ENCODE measurements at regions not wholly inside any gene's neighbourhood (a gene's known extent, or its start where the extent isn't known, plus 50 kb on each side); places are given as distances from the start of the nearest gene placed in this dataset.

- Histone ChIP-seq H3K27ac (ENCODE audit: low read depth, low read length, poor library complexity, severe bottlenecking) (no peak overlapping the region), H3K4me3 (ENCODE audit: low read depth, low read length, poor library complexity, severe bottlenecking) (no peak overlapping the region), H3K27me3 (ENCODE audit: insufficient read depth, low read length) (no peaks in the 10 kb centered on the region), H3F3A (ENCODE audit: insufficient read depth, low read length) (no peaks in the 10 kb centered on the region), H3K79me2 (ENCODE audit: insufficient read depth, low read length) (no peaks in the 10 kb centered on the region), H3K4me1 (ENCODE audit: insufficient read depth, low read length, severe bottlenecking) (no peaks in the 10 kb centered on the region), H3K4me2 (ENCODE audit: low read length) (no peak overlapping the region), H2AFZ (ENCODE audit: low read length) (no peak overlapping the region), H3K9me2 (ENCODE audit: low read depth, low read length) (no peaks in the 10 kb centered on the region), H3K9me3 (ENCODE audit: low read length) (no peaks in the 10 kb centered on the region), H4K20me1 (ENCODE audit: insufficient read depth, low read length) (no peaks in the 10 kb centered on the region), H3K9ac (ENCODE audit: low read length) (no peak overlapping the region), H3K36me3 (ENCODE audit: insufficient read depth, low read length) (no peaks in the 10 kb centered on the region)
- TF ChIP-seq, protein P1, sequence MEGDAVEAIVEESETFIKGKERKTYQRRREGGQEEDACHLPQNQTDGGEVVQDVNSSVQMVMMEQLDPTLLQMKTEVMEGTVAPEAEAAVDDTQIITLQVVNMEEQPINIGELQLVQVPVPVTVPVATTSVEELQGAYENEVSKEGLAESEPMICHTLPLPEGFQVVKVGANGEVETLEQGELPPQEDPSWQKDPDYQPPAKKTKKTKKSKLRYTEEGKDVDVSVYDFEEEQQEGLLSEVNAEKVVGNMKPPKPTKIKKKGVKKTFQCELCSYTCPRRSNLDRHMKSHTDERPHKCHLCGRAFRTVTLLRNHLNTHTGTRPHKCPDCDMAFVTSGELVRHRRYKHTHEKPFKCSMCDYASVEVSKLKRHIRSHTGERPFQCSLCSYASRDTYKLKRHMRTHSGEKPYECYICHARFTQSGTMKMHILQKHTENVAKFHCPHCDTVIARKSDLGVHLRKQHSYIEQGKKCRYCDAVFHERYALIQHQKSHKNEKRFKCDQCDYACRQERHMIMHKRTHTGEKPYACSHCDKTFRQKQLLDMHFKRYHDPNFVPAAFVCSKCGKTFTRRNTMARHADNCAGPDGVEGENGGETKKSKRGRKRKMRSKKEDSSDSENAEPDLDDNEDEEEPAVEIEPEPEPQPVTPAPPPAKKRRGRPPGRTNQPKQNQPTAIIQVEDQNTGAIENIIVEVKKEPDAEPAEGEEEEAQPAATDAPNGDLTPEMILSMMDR (IDR thresholded peaks at IDR 0.05; ENCODE audit: low read length): no peak
- TF ChIP-seq EZH2 (IDR thresholded peaks at IDR 0.05; ENCODE audit: borderline replicate concordance, low read length): no peak
Measured at GRCh38 chr6:84526631-84527030, 237.8 kb downstream of the TBX18 start.

GRCh38 chr6:84525907-84526306 lies 238.5 kb downstream of the TBX18 start:
- H3K79me2 ChIP-seq (ENCODE audit: insufficient read depth, low read length): no peaks in the 10 kb centered on the region
- H3K27ac ChIP-seq (ENCODE audit: low read depth, low read length, poor library complexity, severe bottlenecking): no peak overlapping the region
- H3K9me2 ChIP-seq (ENCODE audit: low read depth, low read length): no peaks in the 10 kb centered on the region
- no peaks in the 10 kb centered on the region for H3K9me3 ChIP-seq (ENCODE audit: low read length)
- H2AFZ ChIP-seq (ENCODE audit: low read length): no peak overlapping the region
- H3F3A ChIP-seq (ENCODE audit: insufficient read depth, low read length): no peaks in the 10 kb centered on the region
- H3K4me3 ChIP-seq (ENCODE audit: low read depth, low read length, poor library complexity, severe bottlenecking): no peak overlapping the region
- no peak overlapping the region for H3K9ac ChIP-seq (ENCODE audit: low read length)
- H3K4me2 ChIP-seq (ENCODE audit: low read length): no peak overlapping the region
- no peaks in the 10 kb centered on the region for H3K27me3 ChIP-seq (ENCODE audit: insufficient read depth, low read length)
- TF ChIP-seq EZH2 (IDR thresholded peaks at IDR 0.05; ENCODE audit: borderline replicate concordance, low read length): no peak
- TF ChIP-seq, protein P1 (IDR thresholded peaks at IDR 0.05; ENCODE audit: low read length): no peak
- H3K36me3 ChIP-seq (ENCODE audit: insufficient read depth, low read length): no peaks in the 10 kb centered on the region
- H3K4me1 ChIP-seq (ENCODE audit: insufficient read depth, low read length, severe bottlenecking): no peaks in the 10 kb centered on the region
- no peaks in the 10 kb centered on the region for H4K20me1 ChIP-seq (ENCODE audit: insufficient read depth, low read length)

- Histone ChIP-seq H3K27me3 (ENCODE audit: insufficient read depth, low read length) (no peaks in the 10 kb centered on the region), H3K79me2 (ENCODE audit: insufficient read depth, low read length) (no peaks in the 10 kb centered on the region), H3K36me3 (ENCODE audit: insufficient read depth, low read length) (no peaks in the 10 kb centered on the region)
Measured at GRCh38 chr6:84524636-84525035, 239.8 kb downstream of the TBX18 start.

More at GRCh38 chr6:84524636-84525035, 239.8 kb downstream of the TBX18 start:
- Histone ChIP-seq H3K4me3 (ENCODE audit: low read depth, low read length, poor library complexity, severe bottlenecking) (no peak overlapping the region), H3K4me2 (ENCODE audit: low read length) (no peak overlapping the region), H3F3A (ENCODE audit: insufficient read depth, low read length) (no peaks in the 10 kb centered on the region), H3K9me2 (ENCODE audit: low read depth, low read length) (no peaks in the 10 kb centered on the region), H3K4me1 (ENCODE audit: insufficient read depth, low read length, severe bottlenecking) (no peaks in the 10 kb centered on the region), H2AFZ (ENCODE audit: low read length) (no peak overlapping the region), H3K27ac (ENCODE audit: low read depth, low read length, poor library complexity, severe bottlenecking) (no peak overlapping the region), H3K9me3 (ENCODE audit: low read length) (no peaks in the 10 kb centered on the region), H4K20me1 (ENCODE audit: insufficient read depth, low read length) (no peaks in the 10 kb centered on the region), H3K9ac (ENCODE audit: low read length) (no peak overlapping the region)
- TF ChIP-seq, protein P1 (IDR thresholded peaks at IDR 0.05; ENCODE audit: low read length): no peak
- no peak for TF ChIP-seq EZH2 (IDR thresholded peaks at IDR 0.05; ENCODE audit: borderline replicate concordance, low read length)
